GM23338 (cell line): ENCODE measurements at regions not wholly inside any gene's neighbourhood (a gene's known extent, or its start where the extent isn't known, plus 50 kb on each side); places are given as distances from the start of the nearest gene placed in this dataset.

Experiments
- ATAC-seq: fragments of 200-7000 bp; cut with Tn5 transposase; 3 replicates; pipeline ENCODE4 v1.9.1; 2020
- DNase-seq: peaks from one replicate; pipeline ENCODE4 v3.0.0-alpha.2; 2015; ENCODE audit warnings: low spot score
- H2AFZ ChIP-seq: fragments of 200-600 bp; sonication (generic); 2 replicates; pipeline ENCODE4 v1.8.0; 2016; ENCODE audit warnings: antibody characterized with exemption, mild to moderate bottlenecking, moderate library complexity
- H3F3A ChIP-seq: fragments of 200-600 bp; sonication (generic); replicated peaks from 2 replicates; pipeline ENCODE4 v1.8.0; 2017; ENCODE audit warnings: antibody characterized with exemption, mixed run types, low read depth
- H3K27ac ChIP-seq: fragments of 200-600 bp; sonication (generic); 2 replicates; pipeline ENCODE4 v1.6.1; 2016; ENCODE audit warnings: low read depth
- H3K27me3 ChIP-seq: fragments of 200-600 bp; sonication (generic); 2 replicates; pipeline ENCODE4 v1.8.0; 2016; ENCODE audit warnings: mild to moderate bottlenecking, mixed run types, moderate library complexity; ENCODE audit not compliant: insufficient read depth
- H3K36me3 ChIP-seq: fragments of 200-600 bp; sonication (generic); 2 replicates; pipeline ENCODE4 v1.8.0; 2016; ENCODE audit warnings: mild to moderate bottlenecking; ENCODE audit not compliant: insufficient read depth
- H3K4me1 ChIP-seq: fragments of 200-600 bp; sonication (generic); 2 replicates; pipeline ENCODE4 v1.8.0; 2016; ENCODE audit warnings: mild to moderate bottlenecking, moderate library complexity; ENCODE audit not compliant: insufficient read depth
- H3K4me2 ChIP-seq: fragments of 200-600 bp; sonication (generic); 2 replicates; pipeline ENCODE4 v1.7.1; 2017; ENCODE audit warnings: mixed run types
- H3K4me3 ChIP-seq: fragments of 200-600 bp; sonication (generic); 2 replicates; pipeline ENCODE4 v1.6.1; 2016; ENCODE audit warnings: mixed run types
- H3K79me2 ChIP-seq: fragments of 200-600 bp; sonication (generic); replicated peaks from 2 replicates; pipeline ENCODE4 v1.8.0; 2017; ENCODE audit warnings: mild to moderate bottlenecking; ENCODE audit not compliant: insufficient read depth
- H3K9me2 ChIP-seq: fragments of 200-600 bp; sonication (generic); 2 replicates; pipeline ENCODE4 v1.8.0; 2017; ENCODE audit not compliant: insufficient read depth
- H4K20me1 ChIP-seq: fragments of 200-600 bp; sonication (generic); replicated peaks from 2 replicates; pipeline ENCODE4 v1.8.0; 2017; ENCODE audit warnings: mild to moderate bottlenecking; ENCODE audit not compliant: insufficient read depth
- H3K27ac Mint-ChIP-seq: 2 replicates; pipeline ENCODE4 v1.8.0; 2020; ENCODE audit warnings: inconsistent platforms, mild to moderate bottlenecking, moderate library complexity, mixed read lengths
- H3K27me3 Mint-ChIP-seq: 3 replicates; pipeline ENCODE4 v1.8.0; 2022; ENCODE audit warnings: low read depth, mild to moderate bottlenecking, moderate library complexity, mixed read lengths, inconsistent platforms; ENCODE audit not compliant: insufficient read depth, poor library complexity
- H3K36me3 Mint-ChIP-seq: 3 replicates; pipeline ENCODE4 v1.8.0; 2021; ENCODE audit warnings: low read depth, mild to moderate bottlenecking, inconsistent platforms, moderate library complexity, mixed read lengths
- H3K4me1 Mint-ChIP-seq: 3 replicates; pipeline ENCODE4 v1.8.0; 2020; ENCODE audit warnings: mild to moderate bottlenecking, inconsistent platforms, mixed read lengths
- H3K4me3 Mint-ChIP-seq: 3 replicates; pipeline ENCODE4 v1.8.0; 2021; ENCODE audit warnings: moderate library complexity, mild to moderate bottlenecking, inconsistent platforms, mixed read lengths
- H3K9me3 Mint-ChIP-seq: 3 replicates; pipeline ENCODE4 v1.8.0; 2020; ENCODE audit warnings: moderate library complexity, mild to moderate bottlenecking, inconsistent platforms, mixed read lengths
- EZH2 ChIP-seq: fragments of 200-600 bp; sonication (generic); IDR thresholded peaks from one replicate; pipeline ENCODE4 v1.8.0; 2017; ENCODE audit warnings: antibody characterized with exemption, mild to moderate bottlenecking, low read depth; ENCODE audit not compliant: unreplicated experiment
- TF ChIP-seq, protein P1 (sequence below): fragments of 250-450 bp; sonication (Bioruptor Pico); IDR thresholded peaks from 2 replicates; pipeline ENCODE4 v1.5.0; 2020; ENCODE audit warnings: mild to moderate bottlenecking, moderate library complexity
- TF ChIP-seq, protein P2 (sequence below), 2 experiments: fragments of 200-600 bp in 1 of 2; sonication (generic) in 1 of 2; conservative IDR thresholded peaks; 2 replicates each; pipeline versions ENCODE4 v1.5.1 to v1.6.1; 2016 to 2017; ENCODE audit warnings: antibody characterized with exemption in 2 of 2, low read depth in 2 of 2, mild to moderate bottlenecking in 2 of 2, moderate library complexity in 1 of 2
- TF ChIP-seq, protein P3 (sequence below): IDR thresholded peaks from one replicate; pipeline ENCODE4 v1.6.1; 2018; ENCODE audit warnings: antibody characterized with exemption; ENCODE audit not compliant: unreplicated experiment

DNA sequence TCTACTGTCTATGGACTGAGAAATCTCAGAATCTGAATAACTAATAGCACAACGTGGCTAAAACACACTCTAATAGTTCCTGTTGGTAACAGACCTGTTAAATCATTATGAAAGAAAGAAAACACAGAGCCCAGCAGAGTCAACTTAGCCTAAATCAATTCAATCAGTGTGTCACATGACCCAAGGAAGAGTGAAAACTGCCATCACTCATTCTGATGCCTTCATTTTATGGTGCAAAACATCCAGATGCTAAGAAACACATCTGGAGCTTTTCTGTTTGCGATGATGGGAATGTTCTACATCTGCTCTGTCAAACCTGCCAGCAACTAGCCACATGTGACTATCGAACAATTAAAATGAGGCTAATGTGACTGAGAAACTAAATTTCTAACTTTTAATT lies 295.7 kb upstream of the TRIB2 start (continued):
- TF ChIP-seq, protein P1, sequence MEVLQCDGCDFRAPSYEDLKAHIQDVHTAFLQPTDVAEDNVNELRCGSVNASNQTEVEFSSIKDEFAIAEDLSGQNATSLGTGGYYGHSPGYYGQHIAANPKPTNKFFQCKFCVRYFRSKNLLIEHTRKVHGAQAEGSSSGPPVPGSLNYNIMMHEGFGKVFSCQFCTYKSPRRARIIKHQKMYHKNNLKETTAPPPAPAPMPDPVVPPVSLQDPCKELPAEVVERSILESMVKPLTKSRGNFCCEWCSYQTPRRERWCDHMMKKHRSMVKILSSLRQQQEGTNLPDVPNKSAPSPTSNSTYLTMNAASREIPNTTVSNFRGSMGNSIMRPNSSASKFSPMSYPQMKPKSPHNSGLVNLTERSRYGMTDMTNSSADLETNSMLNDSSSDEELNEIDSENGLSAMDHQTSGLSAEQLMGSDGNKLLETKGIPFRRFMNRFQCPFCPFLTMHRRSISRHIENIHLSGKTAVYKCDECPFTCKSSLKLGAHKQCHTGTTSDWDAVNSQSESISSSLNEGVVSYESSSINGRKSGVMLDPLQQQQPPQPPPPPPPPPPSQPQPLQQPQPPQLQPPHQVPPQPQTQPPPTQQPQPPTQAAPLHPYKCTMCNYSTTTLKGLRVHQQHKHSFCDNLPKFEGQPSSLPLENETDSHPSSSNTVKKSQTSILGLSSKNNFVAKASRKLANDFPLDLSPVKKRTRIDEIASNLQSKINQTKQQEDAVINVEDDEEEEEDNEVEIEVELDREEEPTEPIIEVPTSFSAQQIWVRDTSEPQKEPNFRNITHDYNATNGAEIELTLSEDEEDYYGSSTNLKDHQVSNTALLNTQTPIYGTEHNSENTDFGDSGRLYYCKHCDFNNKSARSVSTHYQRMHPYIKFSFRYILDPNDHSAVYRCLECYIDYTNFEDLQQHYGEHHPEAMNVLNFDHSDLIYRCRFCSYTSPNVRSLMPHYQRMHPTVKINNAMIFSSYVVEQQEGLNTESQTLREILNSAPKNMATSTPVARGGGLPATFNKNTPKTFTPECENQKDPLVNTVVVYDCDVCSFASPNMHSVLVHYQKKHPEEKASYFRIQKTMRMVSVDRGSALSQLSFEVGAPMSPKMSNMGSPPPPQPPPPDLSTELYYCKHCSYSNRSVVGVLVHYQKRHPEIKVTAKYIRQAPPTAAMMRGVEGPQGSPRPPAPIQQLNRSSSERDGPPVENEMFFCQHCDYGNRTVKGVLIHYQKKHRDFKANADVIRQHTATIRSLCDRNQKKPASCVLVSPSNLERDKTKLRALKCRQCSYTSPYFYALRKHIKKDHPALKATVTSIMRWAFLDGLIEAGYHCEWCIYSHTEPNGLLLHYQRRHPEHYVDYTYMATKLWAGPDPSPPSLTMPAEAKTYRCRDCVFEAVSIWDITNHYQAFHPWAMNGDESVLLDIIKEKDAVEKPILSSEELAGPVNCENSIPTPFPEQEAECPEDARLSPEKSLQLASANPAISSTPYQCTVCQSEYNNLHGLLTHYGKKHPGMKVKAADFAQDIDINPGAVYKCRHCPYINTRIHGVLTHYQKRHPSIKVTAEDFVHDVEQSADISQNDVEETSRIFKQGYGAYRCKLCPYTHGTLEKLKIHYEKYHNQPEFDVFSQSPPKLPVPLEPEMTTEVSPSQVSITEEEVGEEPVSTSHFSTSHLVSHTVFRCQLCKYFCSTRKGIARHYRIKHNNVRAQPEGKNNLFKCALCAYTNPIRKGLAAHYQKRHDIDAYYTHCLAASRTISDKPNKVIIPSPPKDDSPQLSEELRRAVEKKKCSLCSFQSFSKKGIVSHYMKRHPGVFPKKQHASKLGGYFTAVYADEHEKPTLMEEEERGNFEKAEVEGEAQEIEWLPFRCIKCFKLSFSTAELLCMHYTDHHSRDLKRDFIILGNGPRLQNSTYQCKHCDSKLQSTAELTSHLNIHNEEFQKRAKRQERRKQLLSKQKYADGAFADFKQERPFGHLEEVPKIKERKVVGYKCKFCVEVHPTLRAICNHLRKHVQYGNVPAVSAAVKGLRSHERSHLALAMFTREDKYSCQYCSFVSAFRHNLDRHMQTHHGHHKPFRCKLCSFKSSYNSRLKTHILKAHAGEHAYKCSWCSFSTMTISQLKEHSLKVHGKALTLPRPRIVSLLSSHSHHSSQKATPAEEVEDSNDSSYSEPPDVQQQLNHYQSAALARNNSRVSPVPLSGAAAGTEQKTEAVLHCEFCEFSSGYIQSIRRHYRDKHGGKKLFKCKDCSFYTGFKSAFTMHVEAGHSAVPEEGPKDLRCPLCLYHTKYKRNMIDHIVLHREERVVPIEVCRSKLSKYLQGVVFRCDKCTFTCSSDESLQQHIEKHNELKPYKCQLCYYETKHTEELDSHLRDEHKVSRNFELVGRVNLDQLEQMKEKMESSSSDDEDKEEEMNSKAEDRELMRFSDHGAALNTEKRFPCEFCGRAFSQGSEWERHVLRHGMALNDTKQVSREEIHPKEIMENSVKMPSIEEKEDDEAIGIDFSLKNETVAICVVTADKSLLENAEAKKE (CRISPR knock-in tag), result no peak

DNA sequence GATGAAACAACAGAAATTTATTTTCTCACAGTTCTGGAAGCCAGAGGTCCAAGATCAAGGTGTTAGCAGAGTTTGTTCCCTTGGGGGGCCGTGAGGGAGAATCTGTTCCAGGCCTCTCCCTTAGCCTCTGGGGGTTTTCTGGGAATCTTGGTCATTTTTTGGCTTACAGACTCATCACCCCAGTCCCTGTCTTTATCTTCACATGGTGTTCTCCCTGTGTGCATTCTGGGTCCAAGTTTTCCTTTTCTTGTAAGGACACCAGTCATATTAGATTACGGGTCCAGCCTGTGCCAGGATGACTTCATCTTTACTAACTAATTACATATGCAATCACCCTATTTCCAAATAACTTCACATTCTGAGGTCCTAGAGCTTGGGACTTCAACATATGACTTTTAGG lies 292.5 kb upstream of the TRIB2 start:
- ATAC-seq, result no peak
- H3F3A ChIP-seq, result no peaks in the 10 kb centered on the region
- no peaks in the 10 kb centered on the region for H3K36me3 Mint-ChIP-seq
- no peak overlapping the region for H3K4me3 Mint-ChIP-seq
- no peaks in the 10 kb centered on the region for H3K36me3 ChIP-seq
- no peaks in the 10 kb centered on the region for H3K27me3 ChIP-seq
- no peak overlapping the region for H2AFZ ChIP-seq
- peaks cover 19% of the 10 kb centered on the region for H3K4me1 ChIP-seq
- H3K9me3 Mint-ChIP-seq, result no peaks in the 10 kb centered on the region
- no peak overlapping the region for H3K4me3 ChIP-seq
- H3K27ac Mint-ChIP-seq, result no peak overlapping the region
- H3K79me2 ChIP-seq, result no peaks in the 10 kb centered on the region
- no peak overlapping the region for H3K27ac ChIP-seq
- no peak overlapping the region for H3K4me2 ChIP-seq
- H4K20me1 ChIP-seq, result no peaks in the 10 kb centered on the region
- H3K27me3 Mint-ChIP-seq, result no peaks in the 10 kb centered on the region
- no peaks in the 10 kb centered on the region; the same call in 1 of the 2 replicates for H3K9me2 ChIP-seq
- peaks cover 32% of the 10 kb centered on the region for H3K4me1 Mint-ChIP-seq
- no peak for DNase-seq
- TF ChIP-seq, protein P2, sequence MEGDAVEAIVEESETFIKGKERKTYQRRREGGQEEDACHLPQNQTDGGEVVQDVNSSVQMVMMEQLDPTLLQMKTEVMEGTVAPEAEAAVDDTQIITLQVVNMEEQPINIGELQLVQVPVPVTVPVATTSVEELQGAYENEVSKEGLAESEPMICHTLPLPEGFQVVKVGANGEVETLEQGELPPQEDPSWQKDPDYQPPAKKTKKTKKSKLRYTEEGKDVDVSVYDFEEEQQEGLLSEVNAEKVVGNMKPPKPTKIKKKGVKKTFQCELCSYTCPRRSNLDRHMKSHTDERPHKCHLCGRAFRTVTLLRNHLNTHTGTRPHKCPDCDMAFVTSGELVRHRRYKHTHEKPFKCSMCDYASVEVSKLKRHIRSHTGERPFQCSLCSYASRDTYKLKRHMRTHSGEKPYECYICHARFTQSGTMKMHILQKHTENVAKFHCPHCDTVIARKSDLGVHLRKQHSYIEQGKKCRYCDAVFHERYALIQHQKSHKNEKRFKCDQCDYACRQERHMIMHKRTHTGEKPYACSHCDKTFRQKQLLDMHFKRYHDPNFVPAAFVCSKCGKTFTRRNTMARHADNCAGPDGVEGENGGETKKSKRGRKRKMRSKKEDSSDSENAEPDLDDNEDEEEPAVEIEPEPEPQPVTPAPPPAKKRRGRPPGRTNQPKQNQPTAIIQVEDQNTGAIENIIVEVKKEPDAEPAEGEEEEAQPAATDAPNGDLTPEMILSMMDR (conservative IDR thresholded peaks at IDR 0.05; ENCODE audit: low read depth in 2 of 2), result no peak
- TF ChIP-seq, protein P3, sequence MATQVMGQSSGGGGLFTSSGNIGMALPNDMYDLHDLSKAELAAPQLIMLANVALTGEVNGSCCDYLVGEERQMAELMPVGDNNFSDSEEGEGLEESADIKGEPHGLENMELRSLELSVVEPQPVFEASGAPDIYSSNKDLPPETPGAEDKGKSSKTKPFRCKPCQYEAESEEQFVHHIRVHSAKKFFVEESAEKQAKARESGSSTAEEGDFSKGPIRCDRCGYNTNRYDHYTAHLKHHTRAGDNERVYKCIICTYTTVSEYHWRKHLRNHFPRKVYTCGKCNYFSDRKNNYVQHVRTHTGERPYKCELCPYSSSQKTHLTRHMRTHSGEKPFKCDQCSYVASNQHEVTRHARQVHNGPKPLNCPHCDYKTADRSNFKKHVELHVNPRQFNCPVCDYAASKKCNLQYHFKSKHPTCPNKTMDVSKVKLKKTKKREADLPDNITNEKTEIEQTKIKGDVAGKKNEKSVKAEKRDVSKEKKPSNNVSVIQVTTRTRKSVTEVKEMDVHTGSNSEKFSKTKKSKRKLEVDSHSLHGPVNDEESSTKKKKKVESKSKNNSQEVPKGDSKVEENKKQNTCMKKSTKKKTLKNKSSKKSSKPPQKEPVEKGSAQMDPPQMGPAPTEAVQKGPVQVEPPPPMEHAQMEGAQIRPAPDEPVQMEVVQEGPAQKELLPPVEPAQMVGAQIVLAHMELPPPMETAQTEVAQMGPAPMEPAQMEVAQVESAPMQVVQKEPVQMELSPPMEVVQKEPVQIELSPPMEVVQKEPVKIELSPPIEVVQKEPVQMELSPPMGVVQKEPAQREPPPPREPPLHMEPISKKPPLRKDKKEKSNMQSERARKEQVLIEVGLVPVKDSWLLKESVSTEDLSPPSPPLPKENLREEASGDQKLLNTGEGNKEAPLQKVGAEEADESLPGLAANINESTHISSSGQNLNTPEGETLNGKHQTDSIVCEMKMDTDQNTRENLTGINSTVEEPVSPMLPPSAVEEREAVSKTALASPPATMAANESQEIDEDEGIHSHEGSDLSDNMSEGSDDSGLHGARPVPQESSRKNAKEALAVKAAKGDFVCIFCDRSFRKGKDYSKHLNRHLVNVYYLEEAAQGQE, result no peak
- TF ChIP-seq EZH2, result no peak
